ENCODE measurements at regions not wholly inside any gene's neighbourhood (a gene's known extent, or its start where the extent isn't known, plus 50 kb on each side); places are given as distances from the start of the nearest gene placed in this dataset.
A peak's percentile ranks its signal among the peaks of the same experiment; 100 is the strongest.
"Not testable (repeated sequence)": the region's sequence is repeated elsewhere in the genome, so short reads cannot be mapped to it uniquely, and the experiment has no call there.

DNA sequence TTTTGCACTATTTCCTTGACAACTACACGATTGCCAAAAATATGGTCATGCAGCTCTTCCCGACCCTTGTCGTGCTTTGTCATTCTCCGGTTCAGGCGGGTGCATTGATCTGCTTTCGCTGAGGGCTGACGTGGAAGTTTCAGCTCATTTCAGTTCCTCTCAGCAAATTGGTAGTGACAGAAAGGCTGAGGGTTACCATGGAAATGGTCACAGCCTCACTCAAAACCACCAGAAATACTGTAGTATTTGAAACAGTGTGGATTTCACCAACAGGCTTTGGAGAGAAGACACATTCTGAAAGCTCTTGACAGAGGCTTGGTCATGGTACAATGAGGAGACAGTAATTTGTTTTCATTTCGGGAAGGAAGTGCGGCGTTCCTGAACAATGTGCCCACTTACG lies 99.7 kb upstream of the EXOC2 start:
- no peak for DNase-seq

DNA sequence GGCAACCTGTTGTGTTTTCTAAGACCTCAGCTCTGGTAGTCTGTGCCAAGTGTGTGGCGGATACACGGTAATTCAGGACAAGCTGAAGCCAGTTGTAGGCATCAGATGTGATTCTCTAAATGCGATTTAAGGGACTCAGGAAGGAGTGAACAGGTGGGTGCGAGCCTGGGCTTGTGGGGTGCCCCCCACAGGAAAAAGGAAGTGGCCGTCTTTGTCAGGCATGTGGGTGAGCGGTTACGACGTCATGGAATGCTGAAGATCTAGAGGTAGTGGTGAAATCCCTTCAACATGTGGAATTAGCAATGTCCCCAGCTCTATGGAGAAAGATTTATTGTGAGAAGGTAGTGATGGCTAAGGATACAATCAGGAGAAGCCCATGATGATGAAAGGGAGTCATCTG lies 95.1 kb upstream of the EXOC2 start:
- DNase-seq, result peak; percentile 11

DNA sequence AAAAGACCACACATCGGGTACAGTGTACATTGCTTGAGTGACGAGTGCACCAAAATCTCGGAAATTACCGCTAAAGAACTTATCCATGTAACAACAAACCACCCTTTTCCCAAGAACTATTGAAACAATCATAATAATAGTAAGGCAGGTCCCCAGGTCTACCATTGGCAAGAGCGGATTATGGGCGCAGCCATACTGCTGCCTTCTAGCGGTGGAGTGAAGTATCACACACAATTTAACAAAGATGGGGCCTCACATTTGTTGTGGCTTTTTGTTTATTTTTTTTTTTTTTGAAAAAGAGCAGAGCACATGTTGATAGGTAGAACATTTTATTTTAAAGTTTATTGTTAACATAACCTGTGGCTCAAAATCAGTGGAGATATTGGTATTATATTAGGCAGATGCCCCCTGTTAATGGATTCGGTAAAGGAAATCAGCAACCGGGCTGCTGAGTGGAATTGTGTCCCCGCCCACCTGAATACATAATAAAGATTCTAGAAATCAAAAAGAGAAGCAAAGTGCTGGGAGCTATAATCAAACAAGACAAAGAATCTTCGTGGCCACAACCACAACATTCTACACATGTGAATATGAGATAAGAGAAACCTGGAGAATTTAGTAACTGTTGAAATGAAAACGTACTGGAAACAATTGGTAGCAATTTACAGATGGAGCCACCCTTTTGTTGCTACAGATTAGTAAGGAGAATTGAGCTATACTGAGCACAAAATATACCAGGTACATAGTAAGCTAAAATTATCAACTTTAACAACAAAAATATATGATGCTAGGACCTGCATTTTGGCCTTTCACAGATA lies 94.2 kb upstream of the EXOC2 start:
- no peak for DNase-seq

DNA sequence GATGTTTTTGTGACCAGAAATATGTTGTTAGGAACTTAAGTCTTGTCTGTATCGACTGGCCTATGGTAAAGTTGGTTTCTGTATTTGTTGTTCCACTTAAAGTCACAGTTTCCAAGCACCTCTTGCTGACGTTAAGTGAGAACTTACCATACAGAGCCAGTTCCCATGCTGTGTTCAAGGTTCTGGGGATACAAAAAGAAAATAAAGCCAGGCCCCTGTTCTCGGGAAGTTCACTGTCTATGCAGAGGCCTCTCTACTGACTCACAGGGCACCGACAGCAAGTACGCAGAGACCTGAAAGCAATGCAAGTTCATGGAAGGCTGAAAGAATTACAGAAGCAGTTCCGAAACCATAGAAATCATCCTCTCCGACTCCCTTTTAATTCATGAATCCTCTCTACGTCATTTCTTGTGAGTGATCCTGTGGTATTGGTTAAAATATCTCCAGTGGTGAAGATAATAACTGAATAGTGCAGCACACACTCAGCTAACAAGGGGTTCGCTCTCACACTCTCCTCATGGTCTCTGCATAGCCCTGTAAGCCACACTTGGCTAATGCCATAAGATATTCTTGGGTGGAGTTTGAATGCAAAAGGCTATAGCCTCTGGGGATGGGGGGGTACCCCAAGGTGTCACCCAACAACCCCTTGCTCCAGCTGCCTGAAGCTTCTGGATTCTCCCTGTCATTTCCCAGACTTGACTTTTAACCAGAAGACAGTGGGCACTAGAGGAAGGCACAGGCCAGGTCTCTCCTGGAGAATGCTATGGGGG lies 91.2 kb upstream of the EXOC2 start:
- DNase-seq, result no peak

DNA sequence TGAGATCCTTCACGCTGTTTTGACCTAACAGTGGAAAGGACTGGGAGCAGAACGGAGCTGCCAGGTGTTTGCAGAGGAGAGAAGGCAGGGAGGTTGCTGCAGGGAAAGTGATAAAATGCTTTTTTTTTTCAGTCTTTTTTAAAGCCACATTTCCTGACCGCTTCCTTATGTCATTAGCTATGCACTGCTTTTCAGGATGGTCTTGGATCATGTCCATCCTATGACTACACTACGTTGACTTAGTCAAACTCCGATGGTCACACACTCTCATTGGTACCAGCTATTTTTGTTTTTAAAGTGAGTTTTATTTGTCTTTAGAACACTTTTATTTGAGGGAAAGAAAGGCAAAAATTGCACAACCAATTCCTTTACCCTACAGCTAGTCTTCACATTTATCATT lies 89.2 kb upstream of the EXOC2 start:
- no peak for DNase-seq

DNA sequence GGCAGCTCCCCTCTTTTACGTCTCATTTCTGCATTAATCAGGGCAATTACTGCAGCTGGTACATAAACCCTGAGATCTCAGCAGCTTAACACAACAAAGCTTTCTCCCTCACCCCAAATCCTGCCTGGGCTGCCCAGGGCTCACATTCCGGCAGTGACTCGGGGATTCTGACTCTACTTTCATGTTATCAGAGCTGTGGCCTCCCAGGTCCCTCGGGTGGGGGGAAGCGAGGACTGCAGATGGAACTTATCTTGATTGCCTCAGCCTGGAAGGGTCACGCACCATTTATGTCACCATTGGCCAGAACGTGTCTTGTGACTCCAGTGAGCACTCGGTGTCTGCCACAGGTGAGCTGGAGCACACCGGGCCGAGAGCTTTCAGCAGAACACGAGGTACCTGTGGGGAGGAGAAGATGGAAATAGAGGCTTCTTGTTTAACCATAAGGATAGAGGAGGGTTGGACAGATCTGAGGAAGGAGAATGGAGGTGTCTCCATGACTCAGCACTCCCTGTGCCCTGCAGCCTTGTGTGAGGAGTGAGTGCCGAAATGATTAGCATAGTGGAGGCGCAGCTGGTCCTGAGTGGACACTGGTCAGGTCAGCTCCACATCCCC lies 88.5 kb upstream of the EXOC2 start:
- no peak for DNase-seq

DNA sequence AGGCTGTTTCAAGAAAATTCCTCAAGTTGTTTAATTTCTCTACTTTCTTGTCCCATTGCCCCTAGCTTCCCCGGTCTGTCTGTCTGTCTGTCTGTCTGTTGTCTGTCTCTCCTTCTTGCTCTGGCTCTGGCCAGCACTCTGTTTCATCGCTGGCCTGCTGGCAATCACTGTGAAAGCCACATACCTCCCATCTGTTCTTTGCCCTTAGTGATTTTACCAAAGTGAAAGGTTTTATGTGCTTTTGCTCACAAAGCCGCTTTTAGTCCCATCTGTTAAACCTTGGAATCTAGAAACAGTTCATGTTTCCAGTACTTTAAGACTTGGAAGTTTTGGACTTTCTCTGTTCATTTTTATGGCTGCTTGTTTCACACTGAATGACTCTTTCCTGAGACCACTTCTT lies 87.8 kb upstream of the EXOC2 start:
- no peak for DNase-seq

DNA sequence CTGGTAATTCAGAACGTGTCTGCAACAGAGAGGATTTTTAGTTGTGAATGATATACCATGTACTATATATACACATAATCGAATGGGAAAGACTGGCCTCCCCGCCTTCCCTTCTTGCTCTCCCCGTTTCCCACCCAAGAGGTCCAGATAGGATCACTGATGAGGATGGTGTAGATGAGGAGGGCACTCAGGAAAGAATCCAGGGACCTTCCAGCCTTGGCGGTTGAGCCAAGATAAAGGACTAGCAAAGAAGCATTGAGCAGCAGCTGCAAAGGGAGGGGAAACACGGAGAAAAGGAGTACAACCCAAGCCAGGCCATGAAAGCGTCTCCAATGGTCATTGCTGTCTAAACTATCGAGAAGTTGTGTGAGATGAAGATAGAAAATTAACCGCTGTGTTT lies 84.0 kb upstream of the EXOC2 start:
- DNase-seq, result no peak

DNA sequence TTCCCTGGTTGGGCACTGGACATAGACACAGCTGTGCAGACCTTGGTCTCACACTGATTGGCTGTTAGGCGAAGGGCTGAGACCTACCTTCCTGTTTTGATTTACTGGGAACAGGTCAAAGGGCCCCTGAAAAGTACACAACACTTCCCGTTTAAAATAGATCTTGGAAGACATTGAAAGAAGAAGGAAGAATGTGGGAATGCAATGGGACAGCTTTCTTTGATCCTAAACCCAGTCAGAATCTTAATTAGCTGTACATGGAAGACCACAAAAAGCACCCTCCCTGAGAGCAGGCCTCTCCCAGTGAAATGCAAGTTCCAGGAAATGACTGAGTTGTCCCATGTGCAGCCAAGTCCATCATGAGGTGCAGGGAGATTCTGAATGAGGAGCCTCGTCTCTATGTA lies 83.6 kb upstream of the EXOC2 start:
- DNase-seq, result no peak

DNA sequence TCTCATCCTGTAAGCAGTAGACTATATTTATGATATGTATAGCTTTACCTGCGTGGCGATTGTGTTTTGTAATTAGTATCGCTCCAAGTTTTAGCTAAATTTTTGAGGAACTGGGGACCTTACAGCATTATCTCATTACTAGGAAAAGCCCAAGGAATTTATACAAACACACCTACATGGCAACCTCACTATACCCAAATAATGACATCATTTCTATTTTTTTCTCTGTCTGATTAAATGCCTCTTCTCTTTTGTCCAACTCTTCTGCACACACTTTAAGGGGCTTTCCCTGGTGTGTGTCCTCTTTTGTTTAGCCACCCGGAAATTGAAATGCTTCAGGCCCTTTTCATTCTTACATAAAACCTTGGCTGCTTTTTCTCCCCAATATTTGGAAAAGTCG lies 82.9 kb upstream of the EXOC2 start:
- no peak for DNase-seq

DNA sequence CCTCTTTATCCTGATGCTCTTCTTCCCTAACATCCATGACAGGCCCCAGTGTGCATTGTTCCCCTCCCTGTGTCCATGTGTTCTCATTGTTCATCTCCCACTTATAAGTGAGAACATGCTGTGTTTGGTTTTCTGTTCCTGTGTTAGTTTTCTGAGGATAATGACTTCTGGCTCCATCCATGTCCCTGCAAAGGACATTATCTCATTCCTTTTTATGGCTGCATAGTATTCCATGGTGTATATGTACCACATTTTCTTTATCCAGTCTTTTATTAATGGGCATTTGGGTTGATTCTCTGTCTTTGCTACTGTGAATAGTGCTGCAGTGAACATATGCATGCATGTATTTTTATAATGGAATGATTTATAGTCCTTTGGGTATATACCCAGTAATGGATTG lies 78.7 kb upstream of the EXOC2 start:
- not testable (repeated sequence) for DNase-seq

DNA sequence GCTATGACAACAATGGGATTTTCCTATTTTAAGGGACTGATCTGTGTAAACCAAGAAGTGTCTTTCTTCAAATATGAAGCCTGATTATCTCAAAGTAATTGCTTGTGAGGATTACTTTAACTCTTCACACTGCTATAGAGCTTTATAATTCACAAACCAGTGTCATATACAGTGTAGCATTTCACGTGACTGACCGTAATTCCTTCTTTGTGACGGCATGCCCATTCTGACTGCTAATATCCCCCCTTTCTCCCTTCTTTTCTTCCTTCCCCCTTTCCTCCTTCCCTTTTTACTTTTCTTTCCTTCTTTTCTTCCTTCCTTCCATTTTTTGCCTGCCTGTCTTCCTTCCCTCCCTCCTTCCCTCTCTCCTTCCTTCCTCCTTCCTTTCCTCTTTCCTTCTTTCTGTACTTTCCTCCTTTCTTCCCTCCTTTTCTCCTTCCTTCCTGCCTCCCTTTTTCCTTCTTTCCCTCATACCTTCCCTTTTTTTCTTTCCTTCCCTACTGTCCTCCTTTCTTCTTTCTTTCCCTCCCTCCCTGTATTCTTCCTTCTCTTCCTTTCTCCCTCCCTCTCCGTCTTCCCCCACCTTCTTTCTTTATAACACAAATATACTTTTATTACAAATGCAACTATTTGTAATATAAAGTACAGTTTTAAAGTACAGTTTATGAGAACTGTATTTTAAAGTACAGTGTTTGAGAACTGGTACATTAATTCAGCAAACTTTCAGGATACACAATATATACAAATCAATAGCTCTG lies 75.0 kb upstream of the EXOC2 start:
- DNase-seq, result no peak

DNA sequence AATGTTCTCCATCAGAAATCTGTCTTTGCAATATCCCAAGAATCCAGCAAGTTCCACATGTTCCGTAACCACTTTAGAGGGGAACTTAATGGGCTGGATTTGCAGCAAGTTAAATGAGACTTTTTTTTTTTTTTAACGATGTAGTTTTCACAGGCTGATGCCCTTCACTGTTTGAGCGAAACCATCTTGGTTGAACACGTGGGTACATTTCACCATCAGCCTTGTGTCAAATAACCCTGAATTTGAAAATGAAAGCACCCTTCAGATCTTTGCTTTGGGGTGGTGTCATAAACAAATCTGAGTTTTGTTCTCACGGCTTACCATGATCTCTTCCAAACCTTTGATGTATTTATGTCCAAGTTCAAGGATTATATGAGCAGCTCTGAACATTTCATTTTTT lies 73.7 kb upstream of the EXOC2 start:
- no peak for DNase-seq

DNA sequence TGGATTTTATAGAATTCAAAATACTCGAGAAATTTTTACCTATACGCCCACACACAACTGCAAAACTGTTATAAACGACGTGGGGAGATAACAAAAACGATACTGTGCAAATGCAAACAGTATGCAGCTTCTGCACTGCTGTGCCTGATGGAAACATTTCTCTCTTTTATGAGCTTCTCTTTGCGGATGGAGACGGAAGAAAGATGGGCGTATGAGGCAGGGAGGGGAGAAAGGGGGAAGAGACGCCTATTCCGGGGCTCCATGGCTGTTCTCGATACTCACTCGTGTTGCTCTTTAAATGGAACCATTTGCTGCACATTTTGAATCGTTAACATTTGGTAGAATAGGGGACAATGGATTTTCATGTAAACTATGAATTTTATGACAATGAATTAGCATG lies 69.1 kb upstream of the EXOC2 start:
- DNase-seq, result no peak

DNA sequence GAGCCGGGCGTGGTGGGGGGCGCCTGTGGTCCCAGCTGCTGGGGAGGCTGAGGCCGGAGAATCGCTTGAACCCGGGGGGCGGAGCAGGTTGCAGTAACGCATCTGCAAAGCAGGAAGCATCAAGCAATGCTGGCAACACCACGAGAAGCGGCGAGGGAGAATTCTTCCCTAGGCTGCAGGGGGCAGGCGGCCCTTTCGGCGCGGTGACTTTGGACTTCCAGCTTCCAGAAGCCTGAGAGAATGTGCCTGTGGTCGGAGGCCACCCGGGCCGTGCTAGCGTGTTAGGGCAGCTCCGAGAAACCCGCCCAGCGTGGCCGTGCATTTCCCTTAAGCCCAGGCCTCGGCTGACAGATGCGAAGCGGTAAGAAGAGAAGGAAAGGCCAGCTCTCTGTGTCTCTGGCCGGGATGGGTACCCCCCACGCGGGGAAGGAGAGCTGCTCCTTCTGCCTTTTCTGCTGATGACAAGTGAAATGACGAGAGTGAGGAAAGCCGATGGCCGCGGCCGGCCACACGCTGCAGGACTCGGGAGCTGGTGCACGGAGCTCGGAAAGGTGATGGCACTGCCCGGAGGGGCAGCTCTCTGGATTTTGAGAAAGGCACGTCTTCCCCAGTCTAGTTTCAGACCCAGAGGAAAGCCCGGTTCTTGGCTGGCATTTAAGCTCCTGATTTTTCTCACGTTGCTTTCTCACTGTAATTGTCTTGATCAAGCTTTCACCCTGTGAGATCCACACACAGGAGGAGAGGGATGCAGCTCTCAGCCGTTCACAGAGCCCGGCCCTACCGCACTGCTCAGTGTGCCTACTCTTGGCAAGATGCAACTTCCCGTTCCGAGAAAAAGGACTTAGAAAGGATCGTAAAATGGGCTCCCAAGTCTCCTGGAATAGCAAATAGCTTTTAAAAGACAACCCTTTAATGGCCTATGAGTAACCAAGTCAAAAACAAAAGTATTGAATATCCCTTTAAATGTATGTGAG lies 68.3 kb upstream of the EXOC2 start:
- no peak for DNase-seq

DNA sequence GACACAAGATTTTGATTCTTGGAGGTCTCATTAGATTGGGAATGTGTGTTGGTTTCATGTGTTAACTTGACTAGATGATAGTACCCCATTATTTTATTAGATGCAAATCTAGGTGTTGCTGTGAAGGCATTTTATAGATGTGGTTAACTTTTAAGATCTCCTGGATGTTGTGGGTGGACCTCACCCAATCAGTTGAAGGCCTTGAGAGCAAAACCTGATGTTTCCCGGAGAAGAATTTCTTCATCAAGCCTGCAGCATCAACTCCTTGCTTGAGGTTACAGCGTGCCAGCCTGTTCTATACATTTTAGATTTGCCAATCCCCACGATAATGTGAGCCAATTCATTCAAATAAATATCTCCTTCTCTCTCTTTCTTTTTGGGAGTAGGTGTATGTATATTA lies 66.8 kb upstream of the EXOC2 start:
- no peak for DNase-seq

DNA sequence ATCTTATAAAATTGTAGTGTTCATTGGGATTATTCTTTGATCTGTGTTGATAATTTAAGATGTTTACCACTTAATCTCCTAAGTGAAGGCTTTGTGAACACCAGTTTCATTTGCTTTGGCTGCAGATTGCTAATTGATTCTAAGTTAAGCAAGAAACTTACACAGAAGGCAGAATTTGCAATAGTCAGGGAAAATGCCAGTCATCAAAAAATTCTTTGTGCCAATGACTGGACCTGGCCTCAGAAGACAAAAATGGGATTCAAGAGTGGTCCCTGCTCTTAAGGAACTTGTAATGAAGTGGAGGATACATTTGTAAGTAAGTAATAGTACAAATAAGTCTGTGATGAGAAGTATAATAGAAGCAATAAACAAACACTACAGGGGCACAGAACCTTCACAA lies 63.3 kb upstream of the EXOC2 start:
- no peak for DNase-seq

DNA sequence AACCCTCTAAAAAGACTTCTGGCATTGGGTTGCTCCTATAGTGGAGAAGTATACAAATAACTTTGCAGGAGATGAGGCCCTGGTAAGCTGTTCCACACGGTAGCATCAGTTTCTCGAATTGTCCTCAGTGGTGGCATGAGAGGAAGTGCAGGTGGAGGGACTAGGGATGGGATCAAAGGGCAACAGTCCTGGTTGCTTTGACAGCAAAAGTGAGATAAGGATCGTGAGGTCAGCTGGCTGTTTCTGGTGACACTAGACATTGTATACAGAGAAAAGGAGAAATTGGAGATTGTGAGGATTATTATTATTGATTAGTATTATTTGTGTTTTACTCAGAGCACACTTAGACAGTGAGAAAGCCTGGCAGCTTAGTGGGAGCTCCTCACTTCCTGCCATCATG lies 61.3 kb upstream of the EXOC2 start:
- no peak for DNase-seq

DNA sequence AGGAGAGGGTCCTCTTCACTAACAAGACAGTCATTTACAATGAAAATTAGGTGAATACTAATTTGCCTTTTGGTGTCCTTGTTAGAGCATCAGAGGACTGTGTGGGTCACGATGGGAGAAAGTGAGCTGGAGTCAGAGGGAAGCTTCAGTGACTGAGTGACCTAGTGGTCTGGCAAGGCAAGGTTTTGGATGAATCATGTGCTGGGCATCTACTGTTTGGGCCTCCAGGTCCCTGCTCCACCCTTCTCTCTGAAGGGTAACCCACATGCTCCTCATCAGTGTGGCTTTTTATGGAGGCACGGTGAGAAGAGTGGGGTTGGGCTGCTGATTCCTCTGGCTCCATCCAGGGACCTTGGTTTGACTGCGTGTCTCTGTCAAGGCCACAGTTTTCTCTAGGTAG lies 60.5 kb upstream of the EXOC2 start:
- DNase-seq, result no peak

DNA sequence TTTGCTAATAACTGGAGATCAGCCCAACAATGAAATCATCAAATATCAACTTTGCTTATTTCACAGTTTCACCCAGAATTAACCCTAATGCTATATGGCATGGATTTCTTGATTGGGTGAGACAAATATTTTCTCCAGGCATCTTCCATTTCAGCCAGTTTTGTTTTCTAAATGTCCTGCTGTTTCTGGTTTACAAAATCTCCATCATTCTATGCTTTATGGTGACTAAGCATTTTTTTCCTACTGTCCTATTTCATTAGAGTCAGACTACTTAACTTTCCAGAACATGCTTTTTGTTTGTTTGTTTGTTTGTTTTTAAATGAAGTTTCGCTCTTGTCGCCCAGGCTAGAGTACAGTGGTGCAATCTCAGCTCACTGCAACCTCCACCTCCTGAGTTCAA lies 59.5 kb upstream of the EXOC2 start:
- DNase-seq, result no peak

DNA sequence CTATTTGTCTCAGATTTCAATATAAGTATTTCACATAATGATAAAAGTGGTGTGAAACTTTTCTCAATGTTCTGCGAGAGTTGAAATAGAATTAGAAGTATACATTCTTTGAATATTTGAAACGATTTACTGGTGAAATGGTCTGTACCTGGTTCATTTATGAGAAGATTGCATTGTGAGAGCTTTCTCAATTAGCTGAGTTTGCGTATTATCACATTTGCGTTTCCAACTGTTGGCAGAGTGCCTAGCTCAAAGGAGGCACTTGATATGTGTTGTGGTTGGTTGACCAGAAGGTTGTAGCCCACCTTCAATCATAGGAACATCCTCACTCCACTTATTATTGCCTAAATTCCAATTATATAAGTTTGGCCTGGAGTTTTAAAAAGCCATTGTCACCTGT lies 58.8 kb upstream of the EXOC2 start:
- DNase-seq, result no peak

DNA sequence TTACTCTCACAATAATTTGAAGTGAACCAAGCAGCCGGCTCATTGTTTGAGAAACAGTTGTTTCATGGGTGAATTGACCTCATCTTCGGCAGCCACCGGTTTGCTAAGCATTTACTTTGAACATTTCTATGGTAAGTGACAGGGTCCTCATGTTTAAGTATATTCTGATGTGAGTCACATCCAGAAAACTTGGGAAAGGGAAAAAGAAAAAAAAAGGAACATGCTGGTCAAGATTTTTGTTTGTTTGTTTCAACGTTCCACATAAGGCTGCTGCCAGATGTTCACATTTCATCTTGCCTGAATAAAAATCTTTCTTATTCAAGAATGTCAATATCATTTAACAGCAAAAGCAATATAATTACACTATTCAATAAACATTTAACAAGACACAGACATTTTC lies 55.0 kb upstream of the EXOC2 start:
- DNase-seq, result no peak
